PFSK-1 (cell line): ENCODE measurements at regions not wholly inside any gene's neighbourhood (a gene's known extent, or its start where the extent isn't known, plus 50 kb on each side); places are given as distances from the start of the nearest gene placed in this dataset.

Experiments
- FOXP2 ChIP-seq: optimal IDR thresholded peaks from 2 replicates; pipeline ENCODE3; 2011; ENCODE audit warnings: borderline replicate concordance, control low read depth, inconsistent platforms; ENCODE audit not compliant: insufficient read depth; ENCODE audit errors: extremely low read length, extremely low read depth
- POLR2AphosphoS5 ChIP-seq: IDR thresholded peaks from 2 replicates; pipeline ENCODE4 v1.6.1; 2012; ENCODE audit warnings: low read depth, mild to moderate bottlenecking, control low read depth, low read length, moderate library complexity
- SIN3A ChIP-seq: IDR thresholded peaks from 2 replicates; pipeline ENCODE4 v1.6.1; 2012; ENCODE audit warnings: mild to moderate bottlenecking, low read length, moderate library complexity, borderline replicate concordance; ENCODE audit not compliant: insufficient read depth
- TAF1 ChIP-seq: IDR thresholded peaks from 2 replicates; pipeline ENCODE4 v1.6.1; 2012; ENCODE audit warnings: low read length, control low read depth, borderline replicate concordance; ENCODE audit not compliant: insufficient read depth
- TF ChIP-seq, protein P1 (sequence below), 2 experiments: IDR thresholded peaks; 2 replicates each; pipeline versions ENCODE4 v1.6.1 to v1.8.0; 2011 to 2012; ENCODE audit warnings: low read depth in 2 of 2, low read length in 2 of 2, control low read depth in 1 of 2, inconsistent platforms in 1 of 2, mild to moderate bottlenecking in 1 of 2, moderate library complexity in 1 of 2; ENCODE audit not compliant: insufficient read depth in 1 of 2

DNA sequence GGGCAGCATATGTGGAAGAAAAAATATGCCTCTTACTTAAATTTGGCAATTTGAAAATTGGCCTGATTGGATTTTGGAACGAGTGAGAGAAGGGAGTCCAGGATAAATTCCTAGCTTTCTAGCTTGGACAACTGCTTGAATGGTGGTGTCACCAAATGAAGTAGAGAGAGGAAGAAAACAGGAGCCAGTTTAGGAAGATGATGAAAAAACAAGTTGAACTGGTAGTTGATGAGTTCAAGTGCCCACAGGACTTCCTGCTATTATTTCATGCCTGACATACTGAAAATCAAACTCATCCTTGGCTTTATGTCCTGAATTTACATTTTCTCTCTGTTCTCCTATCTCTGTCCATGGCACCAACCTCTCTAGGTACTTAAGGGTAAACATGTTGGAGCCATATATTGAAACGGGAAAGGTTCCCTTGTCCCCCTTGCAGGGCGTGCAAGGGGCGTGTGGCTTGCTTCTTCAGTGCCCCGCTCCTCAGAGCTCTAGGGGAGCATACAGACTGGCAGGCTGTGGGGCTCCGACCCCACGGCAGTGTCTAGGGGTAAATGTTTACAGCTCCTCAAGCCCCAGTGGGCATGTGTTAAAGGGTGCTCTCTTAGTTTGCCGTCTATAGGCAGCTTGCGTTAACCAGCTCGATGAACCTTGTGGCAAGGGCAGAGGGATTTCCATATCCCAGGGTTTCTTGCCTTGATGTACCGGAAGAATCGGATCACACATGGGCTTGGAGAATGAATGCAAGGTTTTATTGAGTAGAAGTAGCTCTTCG, 250.7 kb upstream of the PGRMC2 start:
- no peak for TF ChIP-seq TAF1
- no peak for TF ChIP-seq POLR2AphosphoS5
- TF ChIP-seq, protein P1, sequence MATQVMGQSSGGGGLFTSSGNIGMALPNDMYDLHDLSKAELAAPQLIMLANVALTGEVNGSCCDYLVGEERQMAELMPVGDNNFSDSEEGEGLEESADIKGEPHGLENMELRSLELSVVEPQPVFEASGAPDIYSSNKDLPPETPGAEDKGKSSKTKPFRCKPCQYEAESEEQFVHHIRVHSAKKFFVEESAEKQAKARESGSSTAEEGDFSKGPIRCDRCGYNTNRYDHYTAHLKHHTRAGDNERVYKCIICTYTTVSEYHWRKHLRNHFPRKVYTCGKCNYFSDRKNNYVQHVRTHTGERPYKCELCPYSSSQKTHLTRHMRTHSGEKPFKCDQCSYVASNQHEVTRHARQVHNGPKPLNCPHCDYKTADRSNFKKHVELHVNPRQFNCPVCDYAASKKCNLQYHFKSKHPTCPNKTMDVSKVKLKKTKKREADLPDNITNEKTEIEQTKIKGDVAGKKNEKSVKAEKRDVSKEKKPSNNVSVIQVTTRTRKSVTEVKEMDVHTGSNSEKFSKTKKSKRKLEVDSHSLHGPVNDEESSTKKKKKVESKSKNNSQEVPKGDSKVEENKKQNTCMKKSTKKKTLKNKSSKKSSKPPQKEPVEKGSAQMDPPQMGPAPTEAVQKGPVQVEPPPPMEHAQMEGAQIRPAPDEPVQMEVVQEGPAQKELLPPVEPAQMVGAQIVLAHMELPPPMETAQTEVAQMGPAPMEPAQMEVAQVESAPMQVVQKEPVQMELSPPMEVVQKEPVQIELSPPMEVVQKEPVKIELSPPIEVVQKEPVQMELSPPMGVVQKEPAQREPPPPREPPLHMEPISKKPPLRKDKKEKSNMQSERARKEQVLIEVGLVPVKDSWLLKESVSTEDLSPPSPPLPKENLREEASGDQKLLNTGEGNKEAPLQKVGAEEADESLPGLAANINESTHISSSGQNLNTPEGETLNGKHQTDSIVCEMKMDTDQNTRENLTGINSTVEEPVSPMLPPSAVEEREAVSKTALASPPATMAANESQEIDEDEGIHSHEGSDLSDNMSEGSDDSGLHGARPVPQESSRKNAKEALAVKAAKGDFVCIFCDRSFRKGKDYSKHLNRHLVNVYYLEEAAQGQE (IDR thresholded peaks at IDR 0.05; ENCODE audit: insufficient read depth in 1 of 2, low read depth in 2 of 2, low read length in 2 of 2) = no peak
- TF ChIP-seq FOXP2 = no peak

DNA sequence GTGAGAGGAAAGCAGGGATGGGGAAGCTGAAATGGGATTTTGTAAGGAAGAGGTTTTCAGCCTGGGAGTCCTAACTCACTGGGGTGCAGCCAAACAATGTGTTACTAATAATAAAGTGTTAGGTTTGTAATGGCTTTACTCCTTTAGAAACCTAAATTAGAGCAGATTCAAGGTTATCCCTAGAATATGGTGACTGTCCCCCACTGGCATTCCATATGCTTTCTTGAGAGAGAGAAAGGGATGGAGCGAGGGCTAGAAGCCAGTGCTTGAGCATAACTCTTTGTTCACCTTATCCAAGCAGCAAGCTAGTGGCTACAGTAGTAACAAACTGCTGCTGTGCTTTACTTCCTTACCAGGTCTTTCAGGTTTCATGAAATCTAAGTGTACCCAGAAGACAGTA, 249.1 kb upstream of the PGRMC2 start:
- TF ChIP-seq TAF1 = no peak
- TF ChIP-seq, protein P1 (IDR thresholded peaks at IDR 0.05; ENCODE audit: insufficient read depth in 1 of 2, low read depth in 2 of 2, low read length in 2 of 2) = no peak
- no peak for TF ChIP-seq POLR2AphosphoS5

DNA sequence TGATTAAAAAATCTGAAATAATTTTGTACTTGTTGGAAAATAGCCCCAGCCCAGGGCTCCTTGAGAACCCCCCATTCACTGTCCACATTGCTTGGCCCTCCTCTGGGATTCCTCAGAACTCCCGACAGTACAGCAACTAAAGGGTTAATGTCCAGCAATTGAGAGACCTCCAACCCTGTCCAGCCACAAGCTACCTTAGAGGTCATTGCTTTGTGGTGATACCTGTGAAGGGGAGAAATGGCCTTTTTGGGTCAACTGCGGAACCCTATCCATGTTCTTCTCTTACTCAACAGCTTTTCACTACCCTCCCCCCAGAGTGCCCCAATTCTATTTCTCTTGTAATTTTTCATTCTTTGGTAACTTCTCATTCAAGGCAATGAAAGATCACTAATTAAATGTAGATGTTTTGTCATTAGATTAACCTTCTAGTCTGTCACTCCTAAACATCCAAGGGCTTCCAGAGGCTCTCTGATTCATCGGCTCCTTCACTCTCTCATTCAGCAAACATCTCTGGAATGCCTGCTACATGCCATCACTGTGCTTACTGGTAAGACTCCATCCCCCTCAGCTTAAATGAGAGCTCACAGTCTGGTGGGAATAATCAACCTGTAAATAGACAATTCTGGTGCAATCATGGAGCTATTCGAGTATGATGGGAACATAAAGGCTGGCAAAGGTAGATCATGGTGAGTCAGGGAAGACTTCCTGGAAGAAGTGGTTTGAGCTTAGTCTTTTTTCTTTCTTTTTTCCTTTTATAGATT, 241.4 kb upstream of the PGRMC2 start:
- TF ChIP-seq, protein P1 (IDR thresholded peaks at IDR 0.05; ENCODE audit: insufficient read depth in 1 of 2, low read depth in 2 of 2, low read length in 2 of 2) = no peak
- no peak for TF ChIP-seq TAF1
- TF ChIP-seq POLR2AphosphoS5 = no peak
- TF ChIP-seq SIN3A = no peak
- TF ChIP-seq FOXP2 = no peak

DNA sequence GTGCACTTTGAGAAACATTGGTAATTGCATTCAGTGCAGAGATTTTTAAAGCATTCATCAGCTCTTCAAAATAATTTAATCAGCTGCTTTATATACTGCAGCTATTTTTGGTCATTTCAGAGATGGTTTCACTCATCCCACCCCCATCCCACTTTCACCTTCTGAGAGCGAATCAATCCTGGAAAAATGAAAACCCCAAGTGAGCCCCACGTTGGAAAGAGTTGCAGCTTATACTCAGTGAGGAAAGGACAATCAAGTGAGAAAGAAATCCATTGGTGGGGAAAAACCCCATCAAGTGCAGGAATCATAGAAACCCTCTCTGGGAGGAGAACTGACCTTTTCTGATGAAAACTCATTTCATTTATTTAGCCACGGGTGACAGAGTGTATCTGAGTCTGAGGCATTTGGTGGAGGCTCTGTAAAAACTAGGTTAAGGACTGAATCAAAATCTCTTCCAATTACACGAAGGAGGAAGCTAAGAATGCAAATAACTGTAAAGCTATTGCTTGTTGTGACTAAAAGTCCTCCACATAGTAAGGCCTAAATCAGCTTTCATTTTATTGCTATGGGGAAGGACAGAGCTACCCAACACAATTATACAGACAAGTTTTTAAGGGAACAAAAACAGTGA, 240.4 kb upstream of the PGRMC2 start:
- no peak for TF ChIP-seq FOXP2
- TF ChIP-seq TAF1 = no peak
- TF ChIP-seq, protein P1 (IDR thresholded peaks at IDR 0.05; ENCODE audit: insufficient read depth in 1 of 2, low read depth in 2 of 2, low read length in 2 of 2) = no peak
- no peak for TF ChIP-seq POLR2AphosphoS5
- no peak for TF ChIP-seq SIN3A
